T-helper 9 cell (primary cell): ENCODE measurements at regions not wholly inside any gene's neighbourhood (a gene's known extent, or its start where the extent isn't known, plus 50 kb on each side); places are given as distances from the start of the nearest gene placed in this dataset.
A peak's percentile ranks its signal among the peaks of the same experiment; 100 is the strongest.

Experiments
- DNase-seq: peaks from one replicate; pipeline ENCODE4 v3.0.0-alpha.2; 2020

GRCh38 chr12:69064734-69065443, 131.9 kb upstream of the CPM start:
- no peak for DNase-seq

GRCh38 chr12:69065775-69066174, 132.8 kb upstream of the CPM start:
- no peak for DNase-seq

GRCh38 chr12:69066492-69067373, 133.8 kb upstream of the CPM start:
- DNase-seq, result no peak

- no peak for DNase-seq
Measured at GRCh38 chr12:69067713-69068112, 134.7 kb upstream of the CPM start.

GRCh38 chr12:69068448-69068847, 135.5 kb upstream of the CPM start:
- DNase-seq, result no peak

GRCh38 chr12:69069479-69069878, 136.5 kb upstream of the CPM start:
- no peak for DNase-seq

- peak; percentile 35 for DNase-seq
Measured at GRCh38 chr12:69070319-69071090, 137.5 kb upstream of the CPM start.

- DNase-seq, result no peak
Measured at GRCh38 chr12:69071091-69071370, 138.1 kb upstream of the CPM start.

GRCh38 chr12:69073035-69073434, 140.1 kb upstream of the CPM start:
- DNase-seq, result no peak

GRCh38 chr12:69074556-69075349, 141.8 kb upstream of the CPM start:
- DNase-seq, result no peak

GRCh38 chr12:69083689-69084088, 150.7 kb upstream of the CPM start:
- DNase-seq, result no peak

GRCh38 chr12:69084816-69085378, 151.9 kb upstream of the CPM start:
- no peak for DNase-seq

- no peak for DNase-seq
Measured at GRCh38 chr12:69085852-69086251, 152.9 kb upstream of the CPM start.

- DNase-seq, result no peak
Measured at GRCh38 chr12:69087986-69088385, 151.4 kb upstream of the CPSF6 start.

GRCh38 chr12:69090722-69091121, 148.6 kb upstream of the CPSF6 start:
- no peak for DNase-seq

GRCh38 chr12:69091442-69092017, 147.8 kb upstream of the CPSF6 start:
- DNase-seq, result no peak

GRCh38 chr12:69092137-69092536, 147.2 kb upstream of the CPSF6 start:
- DNase-seq, result no peak

- no peak for DNase-seq
Measured at GRCh38 chr12:69094606-69095216, 144.7 kb upstream of the CPSF6 start.

GRCh38 chr12:69095765-69096477, 143.4 kb upstream of the CPSF6 start:
- no peak for DNase-seq

- DNase-seq, result no peak
Measured at GRCh38 chr12:69096669-69097335, 142.6 kb upstream of the CPSF6 start.
